Left lung (tissue), 4 donors: ENCODE measurements at regions not wholly inside any gene's neighbourhood (a gene's known extent, or its start where the extent isn't known, plus 50 kb on each side); places are given as distances from the start of the nearest gene placed in this dataset.

Source experiments
- ATAC-seq: fragments of 200-7000 bp; cut with Tn5 transposase; one replicate; pipeline ENCODE4 v1.9.1; 2020; ENCODE audit warnings: moderate library complexity
- DNase-seq, 4 donors: peaks; one replicate each; pipeline ENCODE4 v3.0.0-alpha.2; 2013 to 2020
- H3K27ac ChIP-seq, 2 donors: fragments of 200-600 bp; sonication (generic) in 1 of 2; one replicate each; pipeline versions ENCODE4 v1.5.0 to v1.8.0; 2020 to 2021
- H3K27me3 ChIP-seq, 2 donors: fragments of 200-600 bp; sonication (generic) in 1 of 2; one replicate each; pipeline versions ENCODE4 v1.5.0 to v1.8.0; 2020 to 2021
- H3K36me3 ChIP-seq, 2 donors: fragments of 200-600 bp; sonication (generic) in 1 of 2; one replicate each; pipeline versions ENCODE4 v1.5.0 to v1.8.0; 2020 to 2021
- H3K4me1 ChIP-seq, 2 donors: fragments of 200-600 bp; one replicate each; pipeline ENCODE4 v1.8.0; 2021
- H3K4me3 ChIP-seq, 2 donors: fragments of 200-600 bp; sonication (generic) in 1 of 2; one replicate each; pipeline versions ENCODE4 v1.5.0 to v1.8.0; 2020 to 2021; ENCODE audit warnings: mild to moderate bottlenecking in 1 of 2
- H3K9me3 ChIP-seq, 2 donors: fragments of 200-600 bp; sonication (generic) in 1 of 2; one replicate each; pipeline versions ENCODE4 v1.5.0 to v1.8.0; 2020 to 2021
- CTCF ChIP-seq, 2 donors: fragments of 200-600 bp; sonication (generic) in 1 of 2; IDR thresholded peaks; one replicate each; pipeline versions ENCODE4 v1.5.0 to v1.8.0; 2021; ENCODE audit warnings: antibody characterized with exemption in 2 of 2
- intact Hi-C, 2 donors: fragments of 100-400 bp; cut with DNase I; formaldehyde crosslinking; loops; one replicate each; pipeline versions ENCODE4 v1.11.2 to v1.14.2; 2022
- donor health status: DM: no; HTN: yes; CAD: no.
- donor health status: DM: no; HTN: no; CAD: no.

- H3K27ac ChIP-seq, result no peak overlapping the region
- ATAC-seq, result no peak
Measured at GRCh38 chr6:4403023-4403752, 267.8 kb upstream of the ECI2 start.

GRCh38 chr6:4402477-4402976 lies 267.2 kb upstream of the ECI2 start:
- ATAC-seq (peak; percentile 76), DNase-seq (peak in 2 of 4 donors; percentile 17 to 26)
- H3K4me1 ChIP-seq, result no peaks in the 10 kb centered on the region
- H3K27ac ChIP-seq, result no peak overlapping the region
- H3K27me3 ChIP-seq, result no peaks in the 10 kb centered on the region
- no peak overlapping the region for H3K4me3 ChIP-seq
- H3K9me3 ChIP-seq, result no peaks in the 10 kb centered on the region
- intact Hi-C loops, result no loop called here
- H3K36me3 ChIP-seq, result no peaks in the 10 kb centered on the region
- no peak for TF ChIP-seq CTCF (IDR thresholded peaks at IDR 0.05)

More at GRCh38 chr6:4403023-4403752, 267.8 kb upstream of the ECI2 start:
- Histone ChIP-seq H3K36me3 (no peaks in the 10 kb centered on the region), H3K4me3 (no peak overlapping the region), H3K4me1 (no peaks in the 10 kb centered on the region), H3K27me3 (no peaks in the 10 kb centered on the region), H3K9me3 (no peaks in the 10 kb centered on the region)
- no peak for TF ChIP-seq CTCF (IDR thresholded peaks at IDR 0.05)
- intact Hi-C loops, result no loop called here
- DNase-seq, result no peak

- ATAC-seq, result no peak
- H3K4me3 ChIP-seq, result no peak overlapping the region
- no peak overlapping the region for H3K27ac ChIP-seq
- H3K4me1 ChIP-seq, result no peaks in the 10 kb centered on the region
- no peak for TF ChIP-seq CTCF (IDR thresholded peaks at IDR 0.05)
- no peaks in the 10 kb centered on the region for H3K27me3 ChIP-seq
- H3K9me3 ChIP-seq, result no peaks in the 10 kb centered on the region
- DNase-seq, result no peak
- no peaks in the 10 kb centered on the region for H3K36me3 ChIP-seq
- intact Hi-C loops, result no loop called here
Measured at GRCh38 chr6:4401408-4402368, 266.3 kb upstream of the ECI2 start.

GRCh38 chr6:4399656-4400055 lies 264.3 kb upstream of the ECI2 start:
- no peak for DNase-seq
- Histone ChIP-seq H3K9me3 (no peaks in the 10 kb centered on the region), H3K4me3 (no peak overlapping the region), H3K27me3 (no peaks in the 10 kb centered on the region), H3K4me1 (no peaks in the 10 kb centered on the region), H3K36me3 (no peaks in the 10 kb centered on the region), H3K27ac (no peak overlapping the region)
- TF ChIP-seq CTCF (IDR thresholded peaks at IDR 0.05), result no peak
- no peak for ATAC-seq
- intact Hi-C loops, result no loop called here

GRCh38 chr6:4398791-4399190 lies 263.4 kb upstream of the ECI2 start:
- Histone ChIP-seq H3K36me3 (no peaks in the 10 kb centered on the region), H3K27me3 (no peaks in the 10 kb centered on the region), H3K4me1 (no peaks in the 10 kb centered on the region), H3K9me3 (no peaks in the 10 kb centered on the region), H3K4me3 (no peak overlapping the region), H3K27ac (no peak overlapping the region)
- DNase-seq, result no peak
- TF ChIP-seq CTCF (IDR thresholded peaks at IDR 0.05), result no peak
- no peak for ATAC-seq
- intact Hi-C loops, result no loop called here
